AG10803 (cell line): ENCODE measurements at regions not wholly inside any gene's neighbourhood (a gene's known extent, or its start where the extent isn't known, plus 50 kb on each side); places are given as distances from the start of the nearest gene placed in this dataset.

ENCODE experiments used
- DNase-seq: peaks from one replicate; pipeline ENCODE4 v3.0.0; 2010; ENCODE audit warnings: low read depth
- H3K4me3 ChIP-seq: 2 replicates; pipeline ENCODE4 v1.5.1; 2011; ENCODE audit warnings: mild to moderate bottlenecking, low read length, control low read depth
- TF ChIP-seq, protein P1 (sequence below): conservative IDR thresholded peaks from 2 replicates; pipeline ENCODE4 v1.5.1; 2011; ENCODE audit warnings: mild to moderate bottlenecking, low read length, control low read depth, inconsistent platforms

DNA sequence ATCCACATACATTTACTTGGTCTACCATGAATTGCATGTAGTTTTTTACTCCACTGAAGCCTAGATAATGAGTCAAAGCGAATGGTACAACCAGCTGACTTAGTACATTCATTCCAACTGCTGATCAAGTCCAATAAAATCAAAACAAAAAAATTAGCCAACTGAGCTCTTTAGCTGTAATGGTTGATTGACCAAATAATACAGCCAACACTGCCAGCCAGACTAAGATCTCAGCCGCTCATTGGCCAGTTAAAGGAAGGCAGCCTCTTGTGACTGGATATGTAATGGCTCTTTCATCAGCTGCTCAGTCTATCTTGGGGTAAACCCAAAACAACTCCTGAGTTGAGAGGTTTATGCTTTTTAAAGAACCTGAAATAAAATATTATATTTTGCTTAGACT, 204.3 kb upstream of the RSPO3 start:
- no peak for DNase-seq
- no peak overlapping the region for H3K4me3 ChIP-seq
- TF ChIP-seq, protein P1, sequence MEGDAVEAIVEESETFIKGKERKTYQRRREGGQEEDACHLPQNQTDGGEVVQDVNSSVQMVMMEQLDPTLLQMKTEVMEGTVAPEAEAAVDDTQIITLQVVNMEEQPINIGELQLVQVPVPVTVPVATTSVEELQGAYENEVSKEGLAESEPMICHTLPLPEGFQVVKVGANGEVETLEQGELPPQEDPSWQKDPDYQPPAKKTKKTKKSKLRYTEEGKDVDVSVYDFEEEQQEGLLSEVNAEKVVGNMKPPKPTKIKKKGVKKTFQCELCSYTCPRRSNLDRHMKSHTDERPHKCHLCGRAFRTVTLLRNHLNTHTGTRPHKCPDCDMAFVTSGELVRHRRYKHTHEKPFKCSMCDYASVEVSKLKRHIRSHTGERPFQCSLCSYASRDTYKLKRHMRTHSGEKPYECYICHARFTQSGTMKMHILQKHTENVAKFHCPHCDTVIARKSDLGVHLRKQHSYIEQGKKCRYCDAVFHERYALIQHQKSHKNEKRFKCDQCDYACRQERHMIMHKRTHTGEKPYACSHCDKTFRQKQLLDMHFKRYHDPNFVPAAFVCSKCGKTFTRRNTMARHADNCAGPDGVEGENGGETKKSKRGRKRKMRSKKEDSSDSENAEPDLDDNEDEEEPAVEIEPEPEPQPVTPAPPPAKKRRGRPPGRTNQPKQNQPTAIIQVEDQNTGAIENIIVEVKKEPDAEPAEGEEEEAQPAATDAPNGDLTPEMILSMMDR: no peak

DNA sequence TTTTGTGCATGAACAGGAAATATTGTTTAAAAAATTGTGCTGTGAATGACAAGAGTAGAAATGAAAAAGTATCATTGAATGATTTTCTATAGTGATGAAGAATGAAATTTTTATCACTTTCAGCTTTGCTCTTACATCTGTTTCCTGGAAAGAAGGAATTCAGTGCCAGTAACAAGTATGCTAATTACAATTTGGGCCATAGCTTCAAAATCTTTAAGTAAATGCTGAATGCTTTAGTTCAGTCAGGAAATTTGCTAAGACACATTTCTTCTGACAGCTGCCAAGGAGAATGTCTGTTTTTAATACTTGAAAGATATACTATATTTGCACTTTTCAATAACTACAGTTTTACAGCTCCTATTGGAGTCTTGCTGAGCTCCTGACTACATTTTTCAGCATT, 203.7 kb upstream of the RSPO3 start:
- TF ChIP-seq, protein P1: no peak
- DNase-seq: no peak
- H3K4me3 ChIP-seq: no peak overlapping the region

DNA sequence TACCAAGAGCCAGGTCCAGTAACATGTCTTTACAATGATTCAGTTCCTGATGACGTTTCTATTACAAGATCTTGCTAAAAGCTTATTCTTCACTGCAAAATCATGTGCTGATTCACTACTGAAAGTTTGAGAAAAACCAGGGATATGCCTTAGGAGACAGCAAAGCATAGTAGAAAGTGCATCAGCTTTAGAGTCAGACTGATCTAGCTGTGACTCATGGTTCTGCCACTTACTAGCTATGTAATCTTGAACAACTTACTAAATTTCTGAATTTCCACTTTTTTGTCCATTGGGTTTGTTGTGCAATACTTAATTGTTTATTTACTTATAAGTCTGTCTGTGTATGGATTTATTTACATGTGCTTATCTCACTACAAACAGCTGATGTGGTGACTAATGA, 198.5 kb upstream of the RSPO3 start:
- DNase-seq: peak; percentile 94
- H3K4me3 ChIP-seq: no peak overlapping the region
- TF ChIP-seq, protein P1: no peak

DNA sequence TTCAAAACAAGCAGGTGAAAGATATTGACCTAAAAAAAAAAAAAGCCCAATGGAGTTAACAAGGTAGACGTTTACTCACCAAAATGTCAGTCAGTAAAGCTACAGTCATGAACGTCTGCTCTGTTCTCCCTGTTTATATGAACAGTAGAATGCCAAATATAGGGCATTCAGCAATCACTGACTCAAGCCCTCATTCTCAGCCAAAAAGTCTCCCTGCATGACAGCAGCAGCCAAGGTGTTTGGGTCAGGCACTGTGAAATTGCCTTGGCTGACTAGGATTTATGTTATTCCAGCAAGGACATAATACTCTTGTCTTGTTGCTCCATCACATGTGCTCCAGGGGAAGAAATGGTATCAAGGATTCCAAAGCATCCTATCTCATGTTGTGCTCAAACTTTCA, 194.7 kb upstream of the RSPO3 start:
- TF ChIP-seq, protein P1: no peak
- no peak overlapping the region for H3K4me3 ChIP-seq
- peak; percentile 8 for DNase-seq

DNA sequence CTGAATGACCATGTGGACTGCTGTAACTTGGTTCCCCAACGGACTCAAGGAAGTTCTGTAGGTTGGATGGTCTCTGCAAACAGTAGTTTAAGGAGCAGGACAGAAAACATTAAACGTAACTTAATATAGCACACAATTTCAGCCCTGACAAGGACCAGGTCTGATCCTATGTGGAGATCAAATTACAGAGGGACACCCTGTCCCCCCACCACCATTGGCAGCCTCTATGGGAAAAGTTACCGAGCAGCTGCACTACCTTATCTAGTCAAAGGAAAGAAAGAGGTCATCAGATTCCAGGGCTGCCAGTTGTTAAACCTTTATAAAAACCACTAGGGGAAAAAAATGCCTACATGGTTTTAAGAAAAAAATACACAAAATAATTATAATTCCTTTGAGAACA, 191.5 kb upstream of the RSPO3 start:
- TF ChIP-seq, protein P1: no peak
- H3K4me3 ChIP-seq: no peak overlapping the region
- no peak for DNase-seq

DNA sequence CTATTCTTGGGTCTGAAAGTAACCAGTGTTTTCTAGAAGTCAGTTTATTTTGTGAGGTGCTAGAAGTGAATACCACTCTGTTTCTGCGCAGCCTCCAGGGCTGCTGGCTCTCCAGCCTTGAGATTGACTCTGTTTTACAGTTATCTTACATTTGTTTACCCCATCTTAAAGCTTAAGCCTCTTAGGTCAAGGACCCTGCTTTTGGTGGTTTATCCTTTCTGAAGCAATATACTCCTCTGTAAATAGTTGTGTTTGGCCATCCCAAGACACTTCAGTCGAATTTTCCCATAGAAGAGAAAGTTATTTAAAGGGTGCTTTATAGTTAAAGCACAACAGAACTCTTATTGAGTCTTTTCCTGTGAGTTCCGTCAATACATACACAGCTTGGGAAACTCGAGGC, 190.6 kb upstream of the RSPO3 start:
- no peak for DNase-seq
- H3K4me3 ChIP-seq: no peak overlapping the region
- TF ChIP-seq, protein P1: no peak

DNA sequence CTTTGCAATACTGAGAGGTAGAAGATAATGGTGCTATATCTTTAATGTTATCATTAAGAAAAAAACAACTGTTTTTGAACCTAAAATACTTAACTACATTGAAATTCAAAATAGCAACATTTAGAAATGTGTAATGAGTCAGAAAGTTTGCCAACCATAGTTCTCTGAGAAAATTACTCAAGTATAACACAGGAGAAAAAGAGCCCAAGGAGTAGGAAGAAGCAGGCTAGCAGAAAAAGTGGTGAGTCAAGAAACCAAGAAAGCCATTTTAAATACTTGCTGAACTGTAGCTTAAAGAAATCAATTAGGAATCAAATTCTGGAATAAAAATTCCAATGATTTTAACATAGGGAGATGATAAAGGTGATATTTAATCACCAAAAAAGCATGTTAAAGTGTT, 181.0 kb upstream of the RSPO3 start:
- DNase-seq: peak; percentile 25
- no peak overlapping the region for H3K4me3 ChIP-seq
- TF ChIP-seq, protein P1: no peak
